ENCODE measurements at regions not wholly inside any gene's neighbourhood (a gene's known extent, or its start where the extent isn't known, plus 50 kb on each side); places are given as distances from the start of the nearest gene placed in this dataset.

DNA sequence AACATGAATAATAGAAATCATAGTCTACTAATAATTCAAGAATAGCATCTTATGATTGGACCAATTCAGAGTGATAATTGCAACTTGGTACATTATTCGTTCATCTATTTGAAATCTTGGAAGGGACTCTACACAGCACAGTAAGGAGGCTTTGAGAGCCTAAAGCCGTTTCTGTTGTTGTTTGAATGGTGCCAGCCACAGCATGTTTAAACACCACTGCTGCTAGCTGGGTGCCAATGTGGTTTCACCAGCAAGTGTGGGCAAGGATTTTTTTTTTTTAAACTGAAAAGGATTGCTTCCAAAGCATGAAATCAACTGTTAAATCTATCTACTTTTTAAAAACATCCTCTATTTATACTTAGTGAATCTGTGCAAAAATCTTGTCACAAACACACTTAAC, 253.9 kb upstream of the MAP3K1 start:
- TF ChIP-seq, protein P1, sequence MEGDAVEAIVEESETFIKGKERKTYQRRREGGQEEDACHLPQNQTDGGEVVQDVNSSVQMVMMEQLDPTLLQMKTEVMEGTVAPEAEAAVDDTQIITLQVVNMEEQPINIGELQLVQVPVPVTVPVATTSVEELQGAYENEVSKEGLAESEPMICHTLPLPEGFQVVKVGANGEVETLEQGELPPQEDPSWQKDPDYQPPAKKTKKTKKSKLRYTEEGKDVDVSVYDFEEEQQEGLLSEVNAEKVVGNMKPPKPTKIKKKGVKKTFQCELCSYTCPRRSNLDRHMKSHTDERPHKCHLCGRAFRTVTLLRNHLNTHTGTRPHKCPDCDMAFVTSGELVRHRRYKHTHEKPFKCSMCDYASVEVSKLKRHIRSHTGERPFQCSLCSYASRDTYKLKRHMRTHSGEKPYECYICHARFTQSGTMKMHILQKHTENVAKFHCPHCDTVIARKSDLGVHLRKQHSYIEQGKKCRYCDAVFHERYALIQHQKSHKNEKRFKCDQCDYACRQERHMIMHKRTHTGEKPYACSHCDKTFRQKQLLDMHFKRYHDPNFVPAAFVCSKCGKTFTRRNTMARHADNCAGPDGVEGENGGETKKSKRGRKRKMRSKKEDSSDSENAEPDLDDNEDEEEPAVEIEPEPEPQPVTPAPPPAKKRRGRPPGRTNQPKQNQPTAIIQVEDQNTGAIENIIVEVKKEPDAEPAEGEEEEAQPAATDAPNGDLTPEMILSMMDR (conservative IDR thresholded peaks at IDR 0.05; ENCODE audit: low read length) = no peak
- no peak for TF ChIP-seq EZH2phosphoT487 (IDR thresholded peaks at IDR 0.05; ENCODE audit: borderline replicate concordance)

Data from Loucy (cell line).